Right lobe of liver (tissue), 4 donors: ENCODE measurements at regions not wholly inside any gene's neighbourhood (a gene's known extent, or its start where the extent isn't known, plus 50 kb on each side); places are given as distances from the start of the nearest gene placed in this dataset.

Experiments
- CTCF ChIP-seq, 4 donors: fragments of 200-600 bp in 3 of 4; fragments of 450-650 bp in 1 of 4; IDR thresholded peaks; one replicate each; pipeline versions ENCODE4 v1.5.1 to v1.8.0; 2016 to 2022; ENCODE audit warnings: antibody characterized with exemption in 4 of 4, mild to moderate bottlenecking in 2 of 4
- POLR2A ChIP-seq: fragments of 450-650 bp; IDR thresholded peaks from one replicate; pipeline ENCODE4 v1.6.1; 2017; ENCODE audit warnings: antibody characterized with exemption, mild to moderate bottlenecking
- donor health status: DM: no; HTN: no; CAD: no.
- donor health status: DM: no; HTN: no; CAD: no.
- donor health status: DM: no; HTN: yes; CAD: no.

- no peak for TF ChIP-seq CTCF (IDR thresholded peaks at IDR 0.05)
- no peak for TF ChIP-seq POLR2A
Observed at GRCh38 chr1:60126723-60127122, 53.2 kb upstream of the C1orf87 start.
